GM06990 (cell line): ENCODE measurements at regions not wholly inside any gene's neighbourhood (a gene's known extent, or its start where the extent isn't known, plus 50 kb on each side); places are given as distances from the start of the nearest gene placed in this dataset.

ENCODE experiments used
- DNase-seq: peaks from one replicate; pipeline ENCODE4 v3.0.0-alpha.2; 2011; ENCODE audit not compliant: insufficient read length; ENCODE audit errors: extremely low read depth
- H3K27me3 ChIP-seq: replicated peaks from 2 replicates; pipeline ENCODE4 v1.6.0; 2011; ENCODE audit warnings: low read length; ENCODE audit not compliant: control insufficient read depth, insufficient read depth
- H3K36me3 ChIP-seq: 2 replicates; pipeline ENCODE4 v1.5.1; 2011; ENCODE audit warnings: low read length; ENCODE audit not compliant: control insufficient read depth, insufficient read depth
- H3K4me3 ChIP-seq: replicated peaks from 2 replicates; pipeline ENCODE4 v1.5.1; 2011; ENCODE audit warnings: low read depth, mild to moderate bottlenecking, control low read depth, low read length
- CTCF ChIP-seq: IDR thresholded peaks from 2 replicates; pipeline ENCODE4 v1.5.1; 2011; ENCODE audit warnings: low read length, control low read depth, mild to moderate bottlenecking, inconsistent platforms; ENCODE audit not compliant: insufficient read depth, poor library complexity, severe bottlenecking

DNA sequence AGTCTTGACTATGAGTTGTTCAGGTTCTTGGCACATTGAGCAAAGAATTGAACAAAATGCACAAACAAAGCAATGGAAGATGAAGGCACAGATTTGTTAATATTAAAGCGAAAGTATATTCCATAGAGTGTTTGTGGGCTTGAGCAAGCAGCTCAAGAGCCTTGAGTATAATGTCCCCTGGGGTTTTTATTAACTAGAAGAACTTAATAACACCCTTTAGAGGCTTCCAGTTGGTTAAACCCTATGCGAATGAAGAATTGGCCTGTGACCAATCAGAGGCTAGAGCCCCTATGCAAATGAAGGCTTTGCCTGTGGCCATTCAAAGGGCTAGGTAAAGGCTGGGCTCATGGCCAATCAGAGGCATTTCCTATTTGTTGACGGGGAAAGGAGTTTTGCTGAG is 135.3 kb upstream of the IL12B start:
- no peaks in the 10 kb centered on the region for H3K36me3 ChIP-seq
- DNase-seq = no peak
- no peak overlapping the region for H3K4me3 ChIP-seq
- TF ChIP-seq CTCF = no peak
- H3K27me3 ChIP-seq = no peaks in the 10 kb centered on the region

DNA sequence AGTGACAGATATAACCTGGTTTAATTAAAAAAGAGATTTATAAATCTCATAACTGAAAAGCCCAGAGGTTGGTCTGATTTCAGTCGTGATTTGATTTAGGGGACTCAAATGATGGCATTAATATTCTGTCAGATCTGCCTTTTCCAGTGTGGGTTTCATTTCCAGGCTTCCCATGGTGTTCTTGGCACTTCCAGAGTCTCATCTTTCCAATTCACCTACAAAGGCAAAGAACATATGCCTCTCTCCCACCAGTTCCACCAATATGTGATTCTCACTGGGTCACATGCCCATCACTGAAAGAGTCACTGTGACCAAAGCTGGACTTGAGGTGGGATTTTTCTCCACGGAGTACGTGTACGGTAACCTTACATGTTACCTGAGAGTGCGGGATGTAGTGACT is 137.4 kb upstream of the IL12B start:
- Histone ChIP-seq H3K27me3 (no peaks in the 10 kb centered on the region), H3K4me3 (no peak overlapping the region), H3K36me3 (no peaks in the 10 kb centered on the region)
- DNase-seq = no peak
- TF ChIP-seq CTCF = no peak

- DNase-seq = no peak
- Histone ChIP-seq H3K27me3 (no peaks in the 10 kb centered on the region), H3K36me3 (no peaks in the 10 kb centered on the region), H3K4me3 (no peak overlapping the region)
- TF ChIP-seq CTCF = no peak
Observed at GRCh38 chr5:159469496-159470372, 139.4 kb upstream of the IL12B start.

- no peak for DNase-seq
- Histone ChIP-seq H3K36me3 (no peaks in the 10 kb centered on the region), H3K4me3 (no peak overlapping the region), H3K27me3 (no peaks in the 10 kb centered on the region)
- no peak for TF ChIP-seq CTCF
Observed at GRCh38 chr5:159471904-159472303, 141.6 kb upstream of the IL12B start.

DNA sequence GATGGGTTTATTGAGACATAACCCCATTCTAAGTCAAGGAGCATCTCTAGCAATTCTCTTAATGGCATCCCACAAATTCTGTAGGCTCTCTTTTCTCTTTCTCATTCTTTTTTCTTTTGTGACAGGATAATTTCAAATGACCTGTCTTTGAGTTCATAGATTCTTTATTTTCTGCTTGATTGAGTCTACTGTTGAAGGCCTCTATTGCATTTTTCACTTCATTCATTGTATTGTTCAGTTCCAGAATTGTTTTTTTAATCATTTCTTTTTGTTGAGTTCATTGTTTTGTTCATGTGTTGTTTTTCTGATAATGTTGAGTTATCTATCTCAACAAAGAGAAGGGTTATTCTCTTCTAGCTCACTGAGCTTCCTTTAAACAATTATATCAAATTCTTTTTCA is 144.7 kb upstream of the IL12B start:
- Histone ChIP-seq H3K36me3 (no peaks in the 10 kb centered on the region), H3K27me3 (no peaks in the 10 kb centered on the region), H3K4me3 (no peak overlapping the region)
- DNase-seq = no peak
- TF ChIP-seq CTCF = no peak
